ENCODE measurements at regions not wholly inside any gene's neighbourhood (a gene's known extent, or its start where the extent isn't known, plus 50 kb on each side); places are given as distances from the start of the nearest gene placed in this dataset.

- TF ChIP-seq CTCF (conservative IDR thresholded peaks at IDR 0.05; ENCODE audit: low read length) (no peak), EZH2phosphoT487 (IDR thresholded peaks at IDR 0.05; ENCODE audit: borderline replicate concordance, low read depth, low read length) (no peak)
Observed at GRCh38 chr3:161576311-161576710, 79.7 kb downstream of the OTOL1 start.

Measured in OCI-LY7 (cell line).